ENCODE measurements at regions not wholly inside any gene's neighbourhood (a gene's known extent, or its start where the extent isn't known, plus 50 kb on each side); places are given as distances from the start of the nearest gene placed in this dataset.
"Not testable (repeated sequence)": the region's sequence is repeated elsewhere in the genome, so short reads cannot be mapped to it uniquely, and the experiment has no call there.

DNA sequence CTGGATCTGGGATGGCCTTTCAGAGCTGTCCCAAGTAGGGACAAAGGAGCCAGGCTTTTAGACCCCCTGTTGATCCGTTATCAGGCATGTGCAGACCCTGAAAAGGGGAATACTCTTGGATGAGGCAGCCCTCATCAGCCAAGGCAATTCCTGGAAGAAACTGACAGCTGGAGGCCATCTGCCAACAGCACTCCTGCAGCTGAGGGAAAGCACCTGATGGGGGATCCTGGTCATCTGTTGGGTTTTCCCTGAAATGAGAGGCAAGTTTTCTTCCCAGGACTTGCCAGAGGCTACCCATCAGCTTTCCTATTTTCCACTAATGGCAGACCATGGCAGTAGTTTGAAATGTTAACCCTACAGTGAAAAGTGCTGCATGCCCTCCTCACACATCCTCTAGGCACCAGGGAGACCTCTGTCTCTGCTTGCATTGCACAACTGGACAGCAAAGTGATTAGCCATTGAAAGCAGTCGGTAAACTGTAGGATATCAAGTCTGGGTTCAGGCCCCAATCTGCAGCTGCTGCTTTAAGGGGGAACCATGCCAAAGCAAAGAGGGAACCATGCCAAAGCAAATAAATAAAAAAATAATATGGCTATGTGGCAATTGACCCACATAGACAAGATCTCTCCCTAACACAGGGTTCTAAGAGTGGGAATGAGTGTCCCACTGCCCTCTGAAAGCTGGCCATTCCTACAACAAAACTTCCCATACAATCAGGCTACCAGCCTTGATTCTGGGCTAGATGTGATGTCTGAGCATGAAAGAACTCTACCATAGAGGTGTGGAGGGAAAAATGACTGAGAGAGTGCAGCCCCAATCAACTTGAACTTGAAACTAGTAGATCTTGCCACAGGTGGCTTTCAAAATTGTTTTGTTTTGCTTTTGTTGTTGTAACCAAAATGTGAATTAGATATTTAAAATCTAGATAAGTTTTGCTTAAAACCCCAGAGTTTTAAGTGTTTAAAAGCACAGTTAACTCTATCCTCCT lies 232.0 kb upstream of the STT3B start:
- H3K27me3 ChIP-seq (ENCODE audit: insufficient read depth, low read length) = no peaks in the 10 kb centered on the region

DNA sequence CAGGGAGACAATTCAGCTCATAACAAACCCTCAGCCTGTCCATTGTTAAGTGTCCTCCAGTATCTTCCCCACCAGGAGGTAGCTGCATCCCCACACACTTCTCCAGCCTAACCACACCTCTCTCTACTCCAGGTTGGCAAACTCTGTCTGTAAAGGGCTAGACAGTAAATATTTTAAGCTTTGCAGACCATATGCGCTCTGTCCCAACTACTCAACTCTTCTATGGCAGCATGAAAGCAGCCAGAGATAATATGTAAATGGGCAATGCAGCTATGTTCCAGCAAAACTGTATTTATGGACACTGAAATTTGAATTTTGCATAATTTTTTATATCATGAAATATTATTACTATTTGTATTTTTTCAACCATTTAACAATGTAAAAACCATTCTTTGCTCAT lies 230.4 kb upstream of the STT3B start:
- Histone ChIP-seq H3K4me1 (ENCODE audit: insufficient read depth, low read length) (no peaks in the 10 kb centered on the region), H3K4me3 (ENCODE audit: low read length) (no peak overlapping the region), H3K27me3 (ENCODE audit: insufficient read depth, low read length) (no peaks in the 10 kb centered on the region), H3K9me3 (ENCODE audit: low read depth, low read length) (no peaks in the 10 kb centered on the region)

More for the DNA sequence above, 232.0 kb upstream of the STT3B start:
- Histone ChIP-seq H3K9me3 (ENCODE audit: low read depth, low read length) (no peaks in the 10 kb centered on the region), H3K4me1 (ENCODE audit: insufficient read depth, low read length) (no peaks in the 10 kb centered on the region), H3K4me3 (ENCODE audit: low read length) (no peak overlapping the region)

DNA sequence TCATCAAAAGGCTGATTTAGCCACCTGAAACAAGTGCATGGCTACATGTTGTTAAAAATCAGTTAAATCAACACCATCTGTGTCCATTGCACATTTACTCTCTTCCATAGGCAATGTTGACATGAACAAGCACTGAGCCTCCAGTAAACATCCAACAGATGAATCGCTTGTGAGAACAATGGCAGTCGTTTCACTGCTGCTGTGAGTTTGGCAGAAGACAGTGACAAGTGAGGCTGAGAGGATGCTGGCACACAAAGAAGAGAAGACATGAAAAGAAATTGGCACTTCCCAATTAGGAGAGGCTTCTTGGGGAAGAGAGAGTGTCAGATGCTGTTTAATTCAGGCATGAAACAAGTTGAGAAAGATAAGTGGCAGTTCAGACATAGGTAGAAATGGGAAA lies 227.4 kb upstream of the STT3B start:
- H3K4me1 ChIP-seq (ENCODE audit: insufficient read depth, low read length) = no peaks in the 10 kb centered on the region
- no peak overlapping the region for H3K4me3 ChIP-seq (ENCODE audit: low read length)
- H3K27me3 ChIP-seq (ENCODE audit: insufficient read depth, low read length) = no peaks in the 10 kb centered on the region
- H3K9me3 ChIP-seq (ENCODE audit: low read depth, low read length) = no peaks in the 10 kb centered on the region

DNA sequence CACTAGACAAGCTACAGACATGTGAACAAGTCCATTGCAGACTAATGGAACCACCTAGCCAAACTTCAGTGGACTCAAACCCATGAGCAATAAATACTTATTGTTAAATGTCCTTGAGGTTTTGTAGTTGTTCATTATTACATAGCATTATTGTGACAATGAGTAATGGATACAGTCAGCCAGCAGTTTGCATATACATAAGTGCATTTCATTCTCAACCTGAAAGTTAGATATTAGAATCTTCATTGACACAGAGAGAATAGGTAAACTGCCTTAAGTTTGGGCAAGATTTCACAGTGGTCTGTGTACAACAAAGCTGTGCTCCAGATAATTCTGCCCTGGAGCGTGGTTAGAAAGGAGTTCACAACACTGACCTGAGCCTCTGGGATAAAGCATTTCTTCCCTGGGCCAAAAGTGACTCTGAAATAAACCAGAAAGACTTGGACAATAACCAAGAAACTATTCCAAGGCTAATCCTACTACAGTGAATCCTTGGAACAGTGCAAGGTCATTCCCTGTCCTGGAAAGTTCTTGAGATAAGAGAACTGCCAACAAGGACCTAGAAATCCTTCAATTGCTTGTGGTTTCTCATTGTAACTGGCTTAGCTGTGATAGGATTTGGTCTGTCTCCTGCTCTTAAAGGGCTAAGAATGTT lies 225.5 kb upstream of the STT3B start:
- Histone ChIP-seq H3K9me3 (ENCODE audit: low read depth, low read length) (no peaks in the 10 kb centered on the region), H3K4me3 (ENCODE audit: low read length) (no peak overlapping the region), H3K27me3 (ENCODE audit: insufficient read depth, low read length) (no peaks in the 10 kb centered on the region), H3K4me1 (ENCODE audit: insufficient read depth, low read length) (no peaks in the 10 kb centered on the region)

DNA sequence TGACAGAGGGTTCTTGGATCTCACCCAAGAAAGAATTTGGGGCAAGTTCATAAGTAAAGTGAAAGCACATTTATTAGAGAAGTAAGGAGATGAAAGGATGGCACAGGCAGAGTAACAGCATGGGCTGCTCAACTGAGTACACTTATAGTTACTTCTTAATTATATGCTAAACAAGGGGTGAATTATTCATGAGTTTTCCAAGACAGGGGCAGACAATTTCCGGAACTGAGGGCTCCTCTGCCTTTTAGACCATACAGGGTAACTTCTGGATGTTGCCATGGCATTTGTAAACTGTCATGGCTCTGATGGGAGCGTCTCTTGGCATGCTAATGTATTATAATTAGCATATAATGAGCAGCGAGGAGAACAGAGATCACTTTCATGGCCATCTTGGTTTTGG lies 221.2 kb upstream of the STT3B start:
- H3K27me3 ChIP-seq (ENCODE audit: insufficient read depth, low read length) = no peaks in the 10 kb centered on the region
- H3K9me3 ChIP-seq (ENCODE audit: low read depth, low read length) = no peaks in the 10 kb centered on the region
- H3K4me3 ChIP-seq (ENCODE audit: low read length) = no peak overlapping the region
- no peaks in the 10 kb centered on the region for H3K4me1 ChIP-seq (ENCODE audit: insufficient read depth, low read length)

DNA sequence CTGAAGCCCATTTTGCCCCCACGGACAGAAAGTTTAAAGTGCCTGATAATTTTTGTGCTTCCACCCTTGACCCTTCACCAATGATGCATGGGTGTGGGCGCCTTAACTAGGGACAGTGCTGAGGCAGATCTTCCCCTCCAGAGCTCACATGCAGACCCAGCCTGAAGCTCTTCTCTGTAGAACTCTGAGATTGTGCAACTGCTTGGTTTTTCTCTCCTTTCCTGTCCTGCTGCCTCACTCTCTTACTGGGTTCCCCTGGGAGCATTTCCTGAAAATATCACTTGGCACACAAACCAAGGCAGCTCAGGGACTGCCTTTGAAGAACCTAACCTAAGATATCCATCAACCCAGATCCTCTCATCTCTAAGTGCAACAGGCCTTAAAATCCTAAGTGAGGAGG lies 220.3 kb upstream of the STT3B start:
- Histone ChIP-seq H3K4me3 (ENCODE audit: low read length) (no peak overlapping the region), H3K9me3 (ENCODE audit: low read depth, low read length) (no peaks in the 10 kb centered on the region), H3K27me3 (ENCODE audit: insufficient read depth, low read length) (no peaks in the 10 kb centered on the region), H3K4me1 (ENCODE audit: insufficient read depth, low read length) (no peaks in the 10 kb centered on the region)

DNA sequence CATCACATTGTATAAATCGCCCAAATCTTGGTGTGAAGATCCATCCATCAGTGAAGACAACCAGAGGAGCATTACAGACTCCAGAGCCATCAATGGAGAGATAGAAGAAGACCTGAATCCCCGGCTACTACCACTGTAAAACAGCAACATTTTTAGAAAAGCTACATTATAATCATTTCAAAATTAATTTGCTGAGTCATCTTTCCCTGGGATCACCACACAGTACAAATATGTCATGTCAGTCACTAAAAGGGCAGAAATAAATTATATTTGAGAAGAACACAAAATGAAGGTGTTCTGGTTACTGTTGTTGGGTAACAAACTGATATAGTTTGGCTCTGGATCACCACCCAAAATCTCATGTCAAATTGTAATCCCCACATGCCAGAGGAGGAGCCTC lies 218.5 kb upstream of the STT3B start:
- H3K4me1 ChIP-seq (ENCODE audit: insufficient read depth, low read length) = no peaks in the 10 kb centered on the region
- no peaks in the 10 kb centered on the region for H3K9me3 ChIP-seq (ENCODE audit: low read depth, low read length)
- H3K4me3 ChIP-seq (ENCODE audit: low read length) = no peak overlapping the region
- H3K27me3 ChIP-seq (ENCODE audit: insufficient read depth, low read length) = no peaks in the 10 kb centered on the region

DNA sequence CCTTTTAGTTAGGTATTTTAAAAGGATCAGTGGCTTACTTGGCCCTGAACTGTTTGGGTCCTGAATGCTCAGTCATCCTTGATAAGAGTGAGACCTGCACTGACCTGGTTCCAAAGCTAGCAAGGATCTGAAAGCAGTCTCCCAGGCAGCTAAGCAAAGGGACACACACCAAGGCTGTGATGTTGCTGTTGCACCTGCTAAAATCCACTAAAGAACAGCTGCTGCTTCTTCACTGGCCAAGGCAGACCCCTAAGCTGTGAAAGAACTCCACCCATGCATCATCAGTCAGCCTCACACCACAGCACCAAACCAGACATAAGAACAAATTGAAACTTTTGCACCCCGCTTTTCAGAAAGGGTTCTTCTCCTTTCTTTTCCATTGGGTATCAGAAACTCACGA lies 213.4 kb upstream of the STT3B start:
- Histone ChIP-seq H3K4me3 (ENCODE audit: low read length) (no peak overlapping the region), H3K27me3 (ENCODE audit: insufficient read depth, low read length) (no peaks in the 10 kb centered on the region), H3K4me1 (ENCODE audit: insufficient read depth, low read length) (no peaks in the 10 kb centered on the region), H3K9me3 (ENCODE audit: low read depth, low read length) (no peaks in the 10 kb centered on the region)

DNA sequence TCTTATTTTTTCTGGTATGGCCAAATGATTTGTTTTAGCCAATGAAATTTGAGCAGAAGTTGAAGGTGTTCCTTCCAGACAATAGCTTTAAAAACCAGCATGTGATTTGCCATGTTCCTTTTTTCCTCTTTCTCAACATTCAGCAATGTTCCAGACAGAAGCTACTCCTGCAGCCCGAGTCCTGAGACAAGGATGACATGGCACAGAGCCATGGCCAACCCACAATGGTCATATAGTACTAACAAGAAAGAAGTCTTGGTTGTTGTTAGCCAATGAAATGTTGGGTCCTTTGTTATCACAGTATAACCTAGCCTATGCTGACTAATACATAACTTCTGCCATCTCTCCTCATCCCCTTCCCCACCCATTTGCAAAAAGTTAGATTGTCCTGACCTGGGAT lies 211.1 kb upstream of the STT3B start:
- H3K4me1 ChIP-seq (ENCODE audit: insufficient read depth, low read length) = no peaks in the 10 kb centered on the region
- no peaks in the 10 kb centered on the region for H3K27me3 ChIP-seq (ENCODE audit: insufficient read depth, low read length)
- no peak overlapping the region for H3K4me3 ChIP-seq (ENCODE audit: low read length)
- H3K9me3 ChIP-seq (ENCODE audit: low read depth, low read length) = no peaks in the 10 kb centered on the region

DNA sequence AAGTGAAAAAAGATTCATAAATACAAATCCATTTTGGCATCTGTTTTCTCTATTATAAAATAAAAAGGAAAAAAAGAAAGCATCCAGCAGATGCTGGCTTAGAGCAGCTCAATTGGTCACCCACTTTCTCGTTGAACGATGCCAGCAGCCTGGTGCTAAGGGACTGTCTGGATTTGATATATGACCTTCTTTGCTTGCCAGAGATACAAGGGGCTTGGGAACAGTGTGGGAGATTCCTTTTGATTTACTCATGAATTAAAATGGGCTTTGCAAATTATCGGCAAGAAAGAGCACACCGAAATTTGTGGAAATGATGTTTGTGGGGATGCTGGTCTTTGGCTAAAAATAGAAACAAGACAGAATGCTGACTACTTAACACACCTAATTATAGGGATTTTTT lies 210.3 kb upstream of the STT3B start:
- no peaks in the 10 kb centered on the region for H3K9me3 ChIP-seq (ENCODE audit: low read depth, low read length)
- H3K4me3 ChIP-seq (ENCODE audit: low read length) = no peak overlapping the region
- H3K27me3 ChIP-seq (ENCODE audit: insufficient read depth, low read length) = no peaks in the 10 kb centered on the region
- no peaks in the 10 kb centered on the region for H3K4me1 ChIP-seq (ENCODE audit: insufficient read depth, low read length)

DNA sequence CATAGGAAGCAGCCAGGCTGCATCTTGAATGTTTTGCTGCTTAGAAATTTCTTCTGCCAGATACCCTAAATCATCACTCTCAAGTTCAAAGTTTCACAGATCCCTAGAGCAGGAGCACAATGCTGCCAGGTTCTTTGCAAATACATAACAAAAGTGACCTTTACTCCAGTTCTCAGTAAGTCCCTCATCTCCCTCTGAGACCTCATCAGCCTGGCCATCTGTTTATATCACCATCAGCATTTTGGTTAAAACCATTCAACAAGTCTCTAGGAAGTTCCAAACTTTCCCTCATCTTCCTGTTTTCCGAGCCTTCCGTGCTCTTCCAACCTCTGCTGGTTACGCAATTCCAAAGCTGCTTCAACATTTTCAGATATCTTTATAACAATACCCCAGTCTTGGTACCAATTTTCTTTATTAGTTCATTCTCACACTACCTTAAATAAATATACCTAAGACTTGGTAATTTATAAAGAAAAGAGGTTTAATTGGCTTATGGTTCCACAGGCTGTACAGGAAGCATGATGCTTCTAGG lies 204.8 kb upstream of the STT3B start:
- H3K9me3 ChIP-seq (ENCODE audit: low read depth, low read length) = not testable (repeated sequence)

DNA sequence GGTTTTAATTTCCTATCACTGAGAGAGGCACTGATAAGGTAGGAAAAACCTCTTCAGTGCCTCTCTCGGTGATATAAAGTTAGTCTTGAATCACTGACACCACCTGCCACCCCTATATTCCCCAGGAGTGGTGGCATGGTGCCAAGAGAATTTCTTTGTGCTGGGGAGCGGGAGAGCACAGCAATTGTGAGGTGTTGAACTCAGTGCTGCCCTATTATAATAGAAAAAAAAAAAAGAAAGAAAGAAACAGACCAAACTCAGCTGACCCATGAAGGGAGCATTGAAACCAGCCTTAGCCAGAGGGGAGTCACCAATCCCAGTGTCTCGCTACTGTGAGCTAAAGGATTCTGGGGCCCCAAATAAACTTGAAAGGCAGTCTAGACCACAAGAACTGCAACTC lies 201.4 kb upstream of the STT3B start:
- no peak overlapping the region for H3K4me3 ChIP-seq (ENCODE audit: low read length)
- H3K4me1 ChIP-seq (ENCODE audit: insufficient read depth, low read length) = no peaks in the 10 kb centered on the region
- H3K27me3 ChIP-seq (ENCODE audit: insufficient read depth, low read length) = no peaks in the 10 kb centered on the region
- no peaks in the 10 kb centered on the region for H3K9me3 ChIP-seq (ENCODE audit: low read depth, low read length)

More for the DNA sequence above, 204.8 kb upstream of the STT3B start:
- not testable (repeated sequence) for H3K4me3 ChIP-seq (ENCODE audit: low read length); H3K4me1 ChIP-seq (ENCODE audit: insufficient read depth, low read length); H3K27me3 ChIP-seq (ENCODE audit: insufficient read depth, low read length)

DNA sequence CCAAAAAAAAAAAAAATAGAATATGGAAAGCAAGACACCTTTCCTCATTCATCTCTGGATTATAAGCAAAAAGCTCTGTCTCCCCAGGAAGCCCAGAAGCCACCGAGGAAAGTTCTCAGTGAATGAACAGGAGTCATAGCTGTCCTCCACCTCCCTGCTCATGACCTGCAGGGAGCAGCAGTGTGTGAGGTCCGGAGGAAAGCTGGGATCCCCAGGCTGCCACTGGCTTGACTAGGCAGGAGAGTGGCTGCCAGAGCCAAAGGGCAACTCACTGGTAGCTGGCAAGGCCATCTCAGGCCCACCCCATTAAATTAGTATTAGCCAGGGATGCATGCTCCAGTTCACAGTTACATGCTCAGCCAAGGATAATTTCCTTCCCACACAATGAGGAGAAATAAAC lies 191.6 kb upstream of the STT3B start:
- no peaks in the 10 kb centered on the region for H3K9me3 ChIP-seq (ENCODE audit: low read depth, low read length)
- no peaks in the 10 kb centered on the region for H3K27me3 ChIP-seq (ENCODE audit: insufficient read depth, low read length)
- H3K4me3 ChIP-seq (ENCODE audit: low read length) = no peak overlapping the region
- no peaks in the 10 kb centered on the region for H3K4me1 ChIP-seq (ENCODE audit: insufficient read depth, low read length)

DNA sequence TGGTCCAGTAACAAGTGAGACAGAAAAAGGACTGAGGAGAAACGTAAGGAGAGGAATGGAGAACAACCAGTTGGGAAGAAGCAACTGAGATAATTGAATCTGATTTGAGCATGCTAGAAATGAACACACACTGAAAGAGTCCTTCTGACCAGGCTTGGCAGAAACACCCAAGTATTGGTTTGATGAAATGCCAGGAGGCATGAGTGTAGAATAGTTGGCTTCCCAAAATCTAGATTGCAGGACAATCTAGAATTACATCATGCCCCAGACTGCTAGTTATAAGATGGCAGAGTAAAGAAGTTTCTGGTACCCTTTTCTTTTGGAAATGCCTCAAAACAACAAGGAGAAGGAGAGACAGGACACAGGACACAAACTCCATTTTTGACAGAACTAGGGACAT lies 189.7 kb upstream of the STT3B start:
- Histone ChIP-seq H3K4me3 (ENCODE audit: low read length) (no peak overlapping the region), H3K4me1 (ENCODE audit: insufficient read depth, low read length) (no peaks in the 10 kb centered on the region), H3K27me3 (ENCODE audit: insufficient read depth, low read length) (no peaks in the 10 kb centered on the region), H3K9me3 (ENCODE audit: low read depth, low read length) (no peaks in the 10 kb centered on the region)

DNA sequence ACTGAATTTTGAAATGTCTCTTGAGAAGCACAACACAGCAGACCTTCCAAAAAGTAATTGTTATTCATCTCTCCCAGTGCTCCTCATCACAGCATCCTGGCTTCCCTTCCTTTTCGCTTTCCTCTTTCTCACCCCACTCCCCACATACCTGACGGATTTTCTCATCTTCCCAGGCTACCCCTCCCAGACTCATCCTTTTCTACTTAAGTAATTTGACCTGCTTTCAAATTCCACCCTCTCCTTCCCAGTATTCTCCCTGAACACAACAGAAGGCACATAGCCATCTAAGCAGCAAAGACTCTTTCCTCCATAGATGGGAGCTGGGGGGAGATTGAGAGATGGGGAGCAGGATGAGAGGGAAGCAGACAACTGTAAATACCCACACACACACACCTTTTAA lies 187.1 kb upstream of the STT3B start:
- no peaks in the 10 kb centered on the region for H3K9me3 ChIP-seq (ENCODE audit: low read depth, low read length)
- no peak overlapping the region for H3K4me3 ChIP-seq (ENCODE audit: low read length)
- H3K4me1 ChIP-seq (ENCODE audit: insufficient read depth, low read length) = no peaks in the 10 kb centered on the region
- no peaks in the 10 kb centered on the region for H3K27me3 ChIP-seq (ENCODE audit: insufficient read depth, low read length)
